Inferior parietal cortex (tissue), 1 donor: ENCODE measurements at regions not wholly inside any gene's neighbourhood (a gene's known extent, or its start where the extent isn't known, plus 50 kb on each side); places are given as distances from the start of the nearest gene placed in this dataset.
"Not testable (repeated sequence)": the region's sequence is repeated elsewhere in the genome, so short reads cannot be mapped to it uniquely, and the experiment has no call there.

ENCODE experiments used
- DNase-seq: peaks from one replicate; pipeline ENCODE4 v3.0.0-alpha.2; 2016; ENCODE audit errors: extremely low spot score

DNA sequence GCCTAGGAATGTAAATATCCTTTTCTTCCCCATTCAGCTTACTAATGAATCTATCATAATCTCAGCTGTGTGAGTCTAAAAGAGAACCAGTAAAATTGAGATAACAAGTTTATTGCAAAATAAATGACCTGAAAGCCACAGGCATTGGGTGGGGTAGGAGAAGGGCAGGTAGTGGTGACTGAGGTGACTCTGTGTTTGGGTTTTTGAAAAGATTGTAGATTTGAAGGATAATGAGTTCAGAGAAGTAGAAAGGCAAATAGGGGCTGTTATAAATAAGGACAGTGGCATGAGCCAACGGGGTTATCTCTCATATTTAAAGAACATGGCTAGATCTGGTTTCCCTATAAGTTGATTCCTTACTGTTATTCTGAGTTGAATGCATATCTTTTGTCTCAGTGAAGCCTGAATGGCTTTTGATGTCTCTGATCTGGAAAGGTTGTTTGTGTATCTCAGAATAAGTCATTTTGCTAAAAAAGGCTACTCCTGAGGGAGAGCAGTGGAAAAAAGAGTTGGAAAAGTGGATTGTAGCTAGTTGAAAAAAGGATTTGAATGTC lies 92.3 kb upstream of the TPTE start:
- DNase-seq, result not testable (repeated sequence)

DNA sequence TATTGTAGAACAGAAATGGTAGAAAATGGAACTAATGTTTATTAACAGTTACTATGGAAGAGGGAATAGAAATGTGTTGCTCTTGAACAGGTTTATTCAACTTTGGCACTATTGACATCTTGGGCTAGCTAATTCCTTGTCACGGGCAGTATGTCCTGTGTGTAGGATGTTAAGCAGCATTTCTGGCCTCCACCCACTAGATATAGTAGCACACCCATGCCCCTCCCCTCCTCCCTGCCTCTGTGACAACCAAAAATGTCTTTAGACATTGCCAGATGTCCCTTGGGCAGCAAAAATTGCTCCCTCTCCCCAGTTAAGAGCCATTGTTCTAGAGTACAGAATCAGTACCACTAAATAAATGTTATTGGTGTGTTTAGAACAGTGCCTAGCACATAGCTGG lies 91.4 kb upstream of the TPTE start:
- DNase-seq, result no peak

DNA sequence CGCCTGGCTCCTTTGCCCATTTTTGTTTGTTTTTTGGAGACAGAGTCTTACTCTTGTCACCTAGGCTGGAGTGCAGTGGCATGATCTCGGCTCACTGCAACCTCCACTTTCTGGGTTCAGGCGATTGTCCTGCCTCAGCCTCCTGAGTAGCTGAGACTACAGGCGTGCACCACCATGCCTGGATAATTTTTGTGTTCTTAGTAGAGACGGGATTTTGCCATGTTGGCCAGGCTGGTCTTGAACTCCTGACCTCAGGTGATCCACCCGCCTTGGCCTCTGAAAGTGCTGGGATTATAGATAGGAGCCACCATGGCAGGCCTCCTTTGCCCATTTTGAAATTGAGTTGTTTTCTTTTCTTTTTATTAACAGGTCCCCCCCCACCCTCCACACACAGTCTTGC lies 89.4 kb upstream of the TPTE start:
- DNase-seq, result not testable (repeated sequence)

DNA sequence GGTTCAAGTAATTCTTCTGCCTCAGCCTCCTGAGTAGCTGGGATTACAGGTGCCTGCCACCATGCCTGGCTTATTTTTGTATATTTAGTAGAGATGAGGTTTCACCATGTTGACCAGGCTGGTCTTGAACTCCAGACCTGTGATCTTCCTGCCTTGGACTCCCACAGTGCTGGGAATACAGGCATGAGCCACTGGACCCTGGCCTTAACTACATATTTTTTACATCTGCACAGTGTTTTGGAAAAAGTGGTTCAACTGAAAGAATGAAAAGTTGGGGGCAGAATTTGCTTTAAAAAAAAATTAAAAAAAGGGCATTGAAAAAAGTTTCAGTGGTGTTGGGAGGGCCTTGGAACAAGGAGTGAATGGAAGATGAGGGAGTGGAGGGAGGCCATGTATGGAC lies 88.9 kb upstream of the TPTE start:
- DNase-seq, result not testable (repeated sequence)

DNA sequence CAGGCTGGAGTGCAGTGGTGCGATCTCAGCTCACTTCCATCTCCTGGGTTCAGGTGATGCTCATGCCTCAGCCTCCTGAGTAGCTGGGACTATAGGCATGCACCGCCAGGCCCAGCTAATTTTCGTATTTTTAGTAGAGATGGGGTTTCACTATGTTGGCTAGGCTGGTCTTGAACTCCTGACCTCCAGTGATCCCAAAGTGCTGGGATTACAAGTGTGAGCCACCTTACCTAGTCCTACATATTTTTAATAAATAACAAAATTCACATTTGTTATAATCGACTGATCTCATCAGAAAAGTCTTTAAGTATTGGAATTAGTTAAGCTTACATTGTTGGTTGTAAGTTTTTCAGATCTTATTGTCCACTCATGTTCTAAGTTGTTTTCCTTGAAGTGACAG lies 83.4 kb upstream of the TPTE start:
- not testable (repeated sequence) for DNase-seq

DNA sequence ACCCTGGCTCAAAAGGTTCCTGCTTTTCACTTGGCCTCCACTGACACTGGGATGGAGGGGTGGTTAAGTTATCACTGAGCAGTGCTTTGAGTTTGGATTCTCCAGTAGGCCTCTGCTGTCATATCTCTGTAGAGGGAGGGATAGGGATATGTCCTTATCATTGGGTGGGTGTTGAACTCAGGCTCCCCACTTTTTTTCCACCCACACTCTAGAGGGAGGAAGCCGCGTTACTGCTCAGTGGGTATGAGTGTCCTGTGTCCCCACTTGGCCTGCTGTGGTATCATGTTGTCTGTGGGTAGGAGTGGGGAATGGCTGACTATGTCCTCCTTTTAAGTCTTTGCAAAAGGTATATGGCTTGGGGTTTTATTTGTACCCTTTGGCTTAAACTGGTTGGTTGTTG lies 80.7 kb upstream of the TPTE start:
- DNase-seq, result not testable (repeated sequence)

DNA sequence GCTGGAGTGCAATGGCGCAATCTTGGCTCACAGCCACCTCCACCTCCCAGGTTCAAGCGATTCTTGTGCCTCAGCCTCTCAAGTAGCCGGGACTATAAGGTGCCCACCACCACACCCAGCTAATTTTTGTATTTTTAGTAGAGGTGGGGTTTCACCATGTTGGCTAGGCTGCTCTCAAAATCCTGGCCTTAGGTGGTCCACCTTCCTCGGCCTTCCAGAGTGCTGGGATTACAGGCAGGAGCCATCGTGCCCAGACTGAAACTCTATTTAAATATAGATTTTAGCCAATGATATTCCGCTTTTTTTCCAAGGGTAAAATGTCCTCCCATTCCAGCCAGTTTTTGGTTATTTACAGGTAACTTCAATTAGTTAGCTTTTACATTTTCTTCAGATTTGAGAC lies 79.4 kb upstream of the TPTE start:
- DNase-seq, result not testable (repeated sequence)

DNA sequence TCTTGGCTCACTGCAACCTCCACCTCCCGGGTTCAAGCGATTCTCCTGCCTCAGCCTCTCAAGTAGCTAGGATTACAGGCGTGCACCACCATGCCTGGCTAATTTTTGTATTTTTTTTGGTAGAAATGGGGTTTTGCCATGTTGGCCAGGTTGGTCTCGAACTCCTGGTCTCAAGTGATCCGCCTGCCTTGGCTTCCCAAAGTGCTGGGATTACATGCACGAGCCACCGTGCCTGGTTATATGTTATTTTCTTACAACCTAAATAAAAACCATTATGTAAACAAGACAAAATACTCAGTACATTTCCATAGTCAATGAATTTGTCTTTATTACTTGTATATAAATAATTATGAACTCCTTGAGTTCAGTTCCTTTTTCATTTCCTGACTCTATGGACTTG lies 75.7 kb upstream of the TPTE start:
- DNase-seq, result not testable (repeated sequence)

DNA sequence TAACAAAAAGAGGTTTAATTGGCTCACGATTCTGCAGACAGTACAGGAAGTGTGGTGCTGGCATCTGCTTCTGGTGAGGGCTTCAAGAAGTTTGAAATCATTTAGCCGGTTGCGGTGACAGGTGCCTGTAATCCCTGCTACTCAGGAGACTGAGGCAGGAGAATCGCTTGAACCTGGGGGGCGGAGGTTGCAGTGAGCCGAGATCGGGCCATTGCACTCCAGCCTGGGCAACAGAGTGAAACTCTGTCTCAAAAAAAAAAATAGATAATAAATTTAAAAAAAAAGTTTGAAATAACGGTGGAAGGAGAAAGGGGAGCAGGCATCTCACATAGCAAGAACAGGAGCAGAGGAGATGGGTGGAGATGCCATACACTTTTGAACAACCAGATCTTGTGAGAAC lies 71.9 kb upstream of the TPTE start:
- DNase-seq, result not testable (repeated sequence)

DNA sequence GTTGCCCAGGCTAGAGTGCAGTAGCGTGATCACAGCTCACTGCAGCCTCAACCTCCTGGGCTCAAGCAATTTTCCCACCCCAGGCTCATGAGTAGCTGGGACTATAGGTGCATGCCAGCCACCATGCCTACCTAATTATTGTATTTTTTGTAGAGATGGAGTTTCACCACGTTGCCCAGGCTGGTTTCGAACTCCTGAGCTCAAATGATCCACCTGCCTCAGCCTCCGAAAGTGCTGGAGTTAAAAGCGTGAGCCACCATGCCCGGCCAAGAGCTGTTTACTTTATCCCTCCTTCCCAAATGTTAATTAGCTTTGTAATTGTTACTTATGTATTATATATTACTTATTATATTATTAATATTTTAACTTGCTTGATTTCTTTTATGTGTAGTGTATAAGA lies 70.1 kb upstream of the TPTE start:
- DNase-seq, result not testable (repeated sequence)

DNA sequence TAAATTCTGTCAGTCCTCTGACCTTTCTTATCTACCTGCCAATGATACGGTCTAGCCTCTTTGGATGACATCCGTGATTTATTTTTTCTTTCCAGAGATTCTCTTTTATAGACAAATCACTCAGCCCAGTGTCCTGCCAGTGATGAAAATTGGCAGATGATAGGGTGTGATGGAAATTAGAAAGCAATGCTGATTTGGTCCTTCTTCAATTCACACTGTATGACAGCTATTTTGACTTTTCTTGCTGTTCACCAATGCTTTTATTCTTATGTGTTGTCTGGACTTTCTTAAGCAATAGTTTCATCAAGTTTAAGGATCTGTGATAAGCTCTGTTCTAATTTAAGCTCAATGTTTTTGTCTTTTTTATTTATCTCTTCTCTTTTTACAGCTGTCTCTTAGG lies 63.6 kb upstream of the TPTE start:
- not testable (repeated sequence) for DNase-seq

DNA sequence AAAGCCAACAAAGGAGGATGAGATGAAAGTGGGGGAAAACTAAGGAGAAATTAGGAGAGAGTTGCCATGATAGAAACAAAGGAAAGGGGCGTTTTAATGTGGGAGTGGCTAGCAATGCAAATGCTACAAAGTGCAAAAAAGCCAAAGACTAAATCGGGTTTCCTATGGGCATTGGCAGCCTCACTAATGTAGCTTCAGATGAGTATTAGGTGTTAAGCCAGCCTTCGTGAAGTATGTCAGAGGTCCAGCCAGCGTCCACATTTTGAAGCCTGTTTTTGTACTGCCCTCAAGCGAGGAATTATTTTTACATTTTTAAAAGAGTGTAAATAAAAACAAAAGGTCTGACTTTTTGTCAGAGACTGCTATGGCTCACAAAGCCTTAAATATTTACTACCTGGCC lies 60.4 kb upstream of the TPTE start:
- not testable (repeated sequence) for DNase-seq

DNA sequence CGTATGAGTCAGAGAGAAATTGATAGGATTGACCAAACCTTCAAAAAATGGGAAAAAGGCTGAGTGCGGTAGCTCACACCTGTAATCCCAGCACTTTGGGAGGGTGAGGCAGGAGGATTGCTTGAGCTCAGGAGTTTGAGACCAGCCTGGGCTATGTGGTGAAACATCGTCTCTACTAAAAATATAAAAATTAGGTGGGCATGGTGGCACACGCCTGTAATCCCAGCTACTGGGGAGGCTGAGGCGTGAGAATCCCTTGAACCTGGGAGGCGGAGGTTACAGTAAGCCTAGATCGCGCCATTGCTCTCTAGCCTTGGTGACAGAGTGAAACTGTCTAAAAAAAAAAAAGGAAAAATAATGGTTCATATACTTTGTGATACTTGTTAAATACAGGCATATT lies 59.9 kb upstream of the TPTE start:
- not testable (repeated sequence) for DNase-seq

DNA sequence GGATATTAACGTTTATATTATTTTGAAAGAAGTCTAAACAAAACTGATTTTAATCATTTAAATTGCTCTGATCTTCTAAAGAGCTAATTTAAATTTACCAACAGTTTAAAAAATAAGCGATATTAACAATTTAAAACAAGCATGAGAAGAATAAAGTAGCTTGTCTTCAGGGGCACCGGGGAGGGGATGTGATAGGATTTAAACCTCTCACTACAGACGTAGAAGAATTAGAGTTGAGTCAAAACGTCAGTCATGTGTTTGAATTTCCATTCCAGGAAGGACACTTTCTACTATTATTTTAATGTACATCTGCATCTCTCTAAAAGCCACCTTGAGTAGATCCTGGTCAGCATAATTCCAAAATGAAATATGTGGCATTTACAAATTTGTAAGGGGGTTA lies 58.2 kb upstream of the TPTE start:
- no peak for DNase-seq

DNA sequence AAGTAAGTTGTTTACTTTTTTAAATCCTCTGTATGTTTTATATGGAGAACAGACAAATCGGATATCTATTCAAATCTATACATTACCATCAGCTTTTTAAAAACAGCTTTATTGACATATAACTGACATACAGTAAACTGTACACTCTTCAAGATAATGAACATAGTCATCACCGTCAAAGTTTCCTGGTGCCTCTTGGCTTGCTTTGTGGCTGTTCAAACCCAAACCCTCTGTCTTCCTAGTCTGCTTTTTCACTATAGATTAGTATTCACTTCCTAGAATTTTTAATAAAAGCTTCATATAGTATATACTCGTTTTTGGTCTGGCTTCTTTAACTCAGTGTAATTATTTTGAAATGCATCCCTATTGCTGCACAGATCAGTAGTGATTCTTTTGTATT lies 56.4 kb upstream of the TPTE start:
- no peak for DNase-seq

DNA sequence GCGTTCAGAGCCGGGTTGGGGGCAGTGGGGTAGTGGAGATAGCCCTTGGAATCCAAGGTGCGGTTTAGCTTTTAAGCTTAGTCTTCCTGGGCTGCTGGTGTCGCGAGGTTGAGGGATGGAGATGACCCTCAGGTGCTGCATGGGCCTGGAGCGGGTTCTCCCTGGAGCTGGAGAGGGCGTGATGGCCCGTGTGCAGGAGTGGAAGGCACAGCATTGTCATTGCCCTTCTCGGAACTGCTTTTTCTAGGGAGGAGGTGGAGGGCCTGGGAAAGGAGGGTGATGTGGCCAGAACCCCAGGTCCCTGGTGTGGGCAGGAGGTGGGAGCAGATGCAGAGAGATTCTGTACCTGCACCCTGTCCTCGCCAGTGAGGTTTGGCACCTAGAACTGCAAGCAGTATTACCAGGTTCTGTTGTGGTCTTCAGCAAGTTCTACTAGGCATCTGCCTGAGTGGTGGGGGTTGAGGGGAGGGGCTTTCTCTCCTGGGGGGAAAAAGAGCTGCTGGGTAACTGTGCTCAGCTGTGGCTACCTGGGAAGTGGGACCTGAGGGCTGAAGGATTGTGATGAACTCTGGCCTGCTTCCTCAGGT lies 55.8 kb upstream of the TPTE start:
- DNase-seq, result not testable (repeated sequence)

DNA sequence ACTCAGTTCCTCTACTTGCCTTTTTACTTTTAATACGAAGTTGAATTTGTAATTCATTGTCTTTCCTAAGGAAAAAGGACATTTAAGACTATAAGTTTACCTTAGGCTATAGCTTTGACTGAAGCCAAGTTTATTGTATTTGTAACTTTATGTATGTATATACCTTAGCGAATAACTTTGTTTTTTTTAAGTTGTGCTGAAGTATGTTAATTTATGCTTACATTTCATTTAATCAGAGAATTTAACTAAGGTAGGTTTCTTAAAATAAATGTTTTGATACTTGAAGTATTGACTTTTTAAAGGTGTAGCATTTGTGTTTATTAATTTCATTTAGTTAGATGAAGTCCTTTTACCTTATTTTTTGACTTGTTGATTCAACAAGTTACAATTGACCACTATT lies 55.2 kb upstream of the TPTE start:
- DNase-seq, result no peak
